ENCODE measurements at regions not wholly inside any gene's neighbourhood (a gene's known extent, or its start where the extent isn't known, plus 50 kb on each side); places are given as distances from the start of the nearest gene placed in this dataset.

DNA sequence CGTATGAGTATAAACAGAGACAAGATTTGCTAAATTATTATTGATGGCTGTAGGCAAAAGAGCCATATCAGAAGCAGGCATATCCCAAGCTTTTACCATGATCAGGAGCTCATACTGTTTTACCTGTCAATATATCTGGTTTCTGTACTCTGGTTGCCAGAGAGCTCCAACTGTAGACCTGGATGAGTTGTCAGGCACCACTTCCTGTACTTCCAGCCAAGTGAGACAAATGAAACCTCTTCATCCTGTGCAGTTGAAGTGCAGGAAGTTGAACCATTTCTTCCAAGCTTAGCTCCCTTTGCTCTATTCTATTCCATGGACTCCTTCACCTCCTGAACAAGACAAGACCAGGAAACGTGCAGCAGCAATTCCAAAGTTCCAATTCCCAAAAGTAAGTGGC lies 115.6 kb downstream of the ZNF281 start:
- no peak for TF ChIP-seq POLR2A (IDR thresholded peaks at IDR 0.05)
- TF ChIP-seq, protein P1, sequence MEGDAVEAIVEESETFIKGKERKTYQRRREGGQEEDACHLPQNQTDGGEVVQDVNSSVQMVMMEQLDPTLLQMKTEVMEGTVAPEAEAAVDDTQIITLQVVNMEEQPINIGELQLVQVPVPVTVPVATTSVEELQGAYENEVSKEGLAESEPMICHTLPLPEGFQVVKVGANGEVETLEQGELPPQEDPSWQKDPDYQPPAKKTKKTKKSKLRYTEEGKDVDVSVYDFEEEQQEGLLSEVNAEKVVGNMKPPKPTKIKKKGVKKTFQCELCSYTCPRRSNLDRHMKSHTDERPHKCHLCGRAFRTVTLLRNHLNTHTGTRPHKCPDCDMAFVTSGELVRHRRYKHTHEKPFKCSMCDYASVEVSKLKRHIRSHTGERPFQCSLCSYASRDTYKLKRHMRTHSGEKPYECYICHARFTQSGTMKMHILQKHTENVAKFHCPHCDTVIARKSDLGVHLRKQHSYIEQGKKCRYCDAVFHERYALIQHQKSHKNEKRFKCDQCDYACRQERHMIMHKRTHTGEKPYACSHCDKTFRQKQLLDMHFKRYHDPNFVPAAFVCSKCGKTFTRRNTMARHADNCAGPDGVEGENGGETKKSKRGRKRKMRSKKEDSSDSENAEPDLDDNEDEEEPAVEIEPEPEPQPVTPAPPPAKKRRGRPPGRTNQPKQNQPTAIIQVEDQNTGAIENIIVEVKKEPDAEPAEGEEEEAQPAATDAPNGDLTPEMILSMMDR (IDR thresholded peaks at IDR 0.05), result no peak

All from uterus (tissue), 2 donors.